ENCODE measurements at regions not wholly inside any gene's neighbourhood (a gene's known extent, or its start where the extent isn't known, plus 50 kb on each side); places are given as distances from the start of the nearest gene placed in this dataset.

DNA sequence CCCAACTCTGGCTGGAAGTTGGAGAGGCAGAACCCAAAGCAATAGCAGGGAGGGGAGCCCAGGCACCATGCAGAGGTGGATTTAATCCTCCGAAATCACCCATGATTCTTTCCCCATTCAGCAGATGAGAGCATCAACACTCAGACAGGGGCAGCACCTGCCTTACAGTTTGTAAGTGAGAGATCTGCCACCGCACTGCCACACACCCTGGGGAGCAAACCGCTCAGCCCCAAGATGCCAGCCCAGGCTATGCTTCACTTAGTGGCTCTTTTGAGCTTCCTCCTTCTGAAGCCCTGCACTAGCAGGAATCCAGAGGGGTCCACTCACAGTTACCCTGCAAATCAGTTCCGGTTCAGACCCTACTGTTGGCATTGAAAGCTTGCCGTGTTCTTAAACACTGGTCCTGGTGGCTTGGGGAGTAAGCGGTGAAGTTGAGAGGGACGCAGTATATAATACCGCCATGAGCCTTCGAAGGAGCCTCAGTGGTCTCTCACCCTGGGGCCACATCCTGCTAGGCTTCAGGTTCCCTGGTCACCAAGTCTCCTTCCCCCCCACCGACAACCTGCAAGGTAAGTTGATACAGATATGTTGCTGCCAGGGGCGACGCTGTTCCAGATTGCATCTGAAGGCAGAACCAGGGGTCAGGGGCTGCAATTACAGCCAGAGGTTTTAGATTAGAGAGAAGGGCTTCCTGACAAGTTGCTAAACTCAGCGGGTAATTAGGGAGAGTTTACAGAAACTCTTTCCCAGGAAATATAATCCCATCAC, 72.0 kb upstream of the CCND2 start:
- Histone ChIP-seq H2BK20ac (ENCODE audit: low read depth, low read length) (no peak overlapping the region), H2AFZ (replicated peaks; ENCODE audit: low read length, poor library complexity) (no peak overlapping the region), H3K4me2 (ENCODE audit: low read depth, low read length) (no peak overlapping the region), H3K4ac (ENCODE audit: low read depth, low read length) (no peak overlapping the region), H3K4me1 (ENCODE audit: control insufficient read depth, insufficient read depth, low read length) (no peaks in the 10 kb centered on the region), H3K9ac (ENCODE audit: low read depth, low read length) (no peak overlapping the region), H3K23ac (ENCODE audit: low read depth, low read length) (no peak overlapping the region), H3K36me3 (ENCODE audit: control insufficient read depth, insufficient read depth, low read length) (no peaks in the 10 kb centered on the region), H2BK5ac (ENCODE audit: low read depth, low read length, poor library complexity, severe bottlenecking) (no peak overlapping the region), H4K5ac (ENCODE audit: low read depth, low read length) (no peak overlapping the region), H2AK9ac (replicated peaks; ENCODE audit: low read depth, low read length, poor library complexity) (no peak overlapping the region), H3K9me3 (ENCODE audit: control insufficient read depth, insufficient read depth, low read length) (no peaks in the 10 kb centered on the region), H3K9me1 (ENCODE audit: insufficient read depth, low read length) (no peaks in the 10 kb centered on the region), H2BK120ac (ENCODE audit: low read depth, low read length) (no peak overlapping the region), H3K14ac (replicated peaks; ENCODE audit: low read depth, low read length) (no peak overlapping the region), H2BK15ac (ENCODE audit: low read depth, low read length) (no peak overlapping the region), H3K18ac (ENCODE audit: low read depth, low read length) (no peak overlapping the region), H3K4me3 (ENCODE audit: insufficient read depth, low read depth, low read length) (no peak overlapping the region), H2AK5ac (ENCODE audit: low read depth, low read length) (no peak overlapping the region), H3K27me3 (ENCODE audit: control insufficient read depth, insufficient read depth, low read length) (peaks cover 7% of the 10 kb centered on the region), H4K91ac (ENCODE audit: insufficient read depth, low read depth, low read length) (no peak overlapping the region), H4K8ac (ENCODE audit: low read depth in 2 of 2, low read length in 2 of 2) (no peak overlapping the region), H4K20me1 (ENCODE audit: insufficient read depth, low read length) (no peaks in the 10 kb centered on the region), H3K27ac (ENCODE audit: insufficient read depth, low read length) (no peak overlapping the region), H3K56ac (ENCODE audit: extremely low read depth, insufficient read depth, low read length) (no peak overlapping the region), H3K79me1 (ENCODE audit: low read depth in 1 of 2, low read length in 2 of 2) (no peaks in the 10 kb centered on the region)
- ChIA-PET POLR2A (ENCODE audit: unreplicated experiment) (no interaction called here), CTCF (no interaction called here)
- BruUV-seq (replicated peaks) = no TSS peak
- WGBS, 2 experiments (ENCODE audit: extremely low coverage in 2 of 2, insufficient read length in 1 of 2) = 70% methylated on average over 2 of the region's 13 CpGs; no CpG with 5 or more reads in 1 of the 2 experiments
- intact Hi-C loops (cut with micrococcal nuclease) = no loop called here
- dilution Hi-C loops (cut with HindIII; ENCODE audit: low sequenced_read_pairs, unreplicated experiment) = no loop called here
- DNase-seq (no peak), ATAC-seq (ENCODE audit: low read depth) (no peak)
- TF ChIP-seq MAZ (IDR thresholded peaks at IDR 0.05; ENCODE audit: borderline replicate concordance, low read depth, low read length) (no peak), CEBPB (IDR thresholded peaks at IDR 0.05; ENCODE audit: low read depth, low read length) (no peak), CHD1 (IDR thresholded peaks at IDR 0.05; ENCODE audit: low read depth, low read length) (no peak), MAFK (IDR thresholded peaks at IDR 0.05; ENCODE audit: low read depth, low read length) (no peak), RFX5 (IDR thresholded peaks at IDR 0.05; ENCODE audit: low read depth, low read length) (no peak), RAD21 (IDR thresholded peaks at IDR 0.05; ENCODE audit: low read length) (no peak), RCOR1 (IDR thresholded peaks at IDR 0.05; ENCODE audit: insufficient replicate concordance, low read length) (no peak), MXI1 (IDR thresholded peaks at IDR 0.05; ENCODE audit: borderline replicate concordance, low read depth, low read length) (no peak), NFE2L2 (IDR thresholded peaks at IDR 0.05; ENCODE audit: low read depth, low read length) (no peak), BHLHE40 (IDR thresholded peaks at IDR 0.05; ENCODE audit: low read depth, low read length) (no peak), POLR2A (IDR thresholded peaks at IDR 0.05; ENCODE audit: low read depth, low read length) (no peak), FOS (IDR thresholded peaks at IDR 0.05; ENCODE audit: low read depth, low read length) (no peak), SMC3 (IDR thresholded peaks at IDR 0.05; ENCODE audit: low read depth, low read length) (no peak)
- TF ChIP-seq, protein P1, sequence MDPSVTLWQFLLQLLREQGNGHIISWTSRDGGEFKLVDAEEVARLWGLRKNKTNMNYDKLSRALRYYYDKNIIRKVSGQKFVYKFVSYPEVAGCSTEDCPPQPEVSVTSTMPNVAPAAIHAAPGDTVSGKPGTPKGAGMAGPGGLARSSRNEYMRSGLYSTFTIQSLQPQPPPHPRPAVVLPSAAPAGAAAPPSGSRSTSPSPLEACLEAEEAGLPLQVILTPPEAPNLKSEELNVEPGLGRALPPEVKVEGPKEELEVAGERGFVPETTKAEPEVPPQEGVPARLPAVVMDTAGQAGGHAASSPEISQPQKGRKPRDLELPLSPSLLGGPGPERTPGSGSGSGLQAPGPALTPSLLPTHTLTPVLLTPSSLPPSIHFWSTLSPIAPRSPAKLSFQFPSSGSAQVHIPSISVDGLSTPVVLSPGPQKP (IDR thresholded peaks at IDR 0.05; ENCODE audit: borderline replicate concordance, low read depth, low read length) = no peak
- TF ChIP-seq, protein P2, sequence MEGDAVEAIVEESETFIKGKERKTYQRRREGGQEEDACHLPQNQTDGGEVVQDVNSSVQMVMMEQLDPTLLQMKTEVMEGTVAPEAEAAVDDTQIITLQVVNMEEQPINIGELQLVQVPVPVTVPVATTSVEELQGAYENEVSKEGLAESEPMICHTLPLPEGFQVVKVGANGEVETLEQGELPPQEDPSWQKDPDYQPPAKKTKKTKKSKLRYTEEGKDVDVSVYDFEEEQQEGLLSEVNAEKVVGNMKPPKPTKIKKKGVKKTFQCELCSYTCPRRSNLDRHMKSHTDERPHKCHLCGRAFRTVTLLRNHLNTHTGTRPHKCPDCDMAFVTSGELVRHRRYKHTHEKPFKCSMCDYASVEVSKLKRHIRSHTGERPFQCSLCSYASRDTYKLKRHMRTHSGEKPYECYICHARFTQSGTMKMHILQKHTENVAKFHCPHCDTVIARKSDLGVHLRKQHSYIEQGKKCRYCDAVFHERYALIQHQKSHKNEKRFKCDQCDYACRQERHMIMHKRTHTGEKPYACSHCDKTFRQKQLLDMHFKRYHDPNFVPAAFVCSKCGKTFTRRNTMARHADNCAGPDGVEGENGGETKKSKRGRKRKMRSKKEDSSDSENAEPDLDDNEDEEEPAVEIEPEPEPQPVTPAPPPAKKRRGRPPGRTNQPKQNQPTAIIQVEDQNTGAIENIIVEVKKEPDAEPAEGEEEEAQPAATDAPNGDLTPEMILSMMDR (conservative IDR thresholded peaks at IDR 0.05; ENCODE audit: low read depth, low read length) = no peak
- TF ChIP-seq, protein P3, sequence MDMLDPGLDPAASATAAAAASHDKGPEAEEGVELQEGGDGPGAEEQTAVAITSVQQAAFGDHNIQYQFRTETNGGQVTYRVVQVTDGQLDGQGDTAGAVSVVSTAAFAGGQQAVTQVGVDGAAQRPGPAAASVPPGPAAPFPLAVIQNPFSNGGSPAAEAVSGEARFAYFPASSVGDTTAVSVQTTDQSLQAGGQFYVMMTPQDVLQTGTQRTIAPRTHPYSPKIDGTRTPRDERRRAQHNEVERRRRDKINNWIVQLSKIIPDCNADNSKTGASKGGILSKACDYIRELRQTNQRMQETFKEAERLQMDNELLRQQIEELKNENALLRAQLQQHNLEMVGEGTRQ (IDR thresholded peaks at IDR 0.05; ENCODE audit: low read depth, low read length) = no peak
- in situ Hi-C loops (cut with MboI; ENCODE audit: low sequenced_read_pairs) = no loop called here

All from IMR-90 (cell line).